GM19438 (cell line): ENCODE measurements at regions not wholly inside any gene's neighbourhood (a gene's known extent, or its start where the extent isn't known, plus 50 kb on each side); places are given as distances from the start of the nearest gene placed in this dataset.

Experiments used
- ATAC-seq: cut with Tn5 transposase; IDR thresholded peaks from one replicate; pipeline ENCODE4 v1.9.1; 2021; ENCODE audit warnings: low read depth; ENCODE audit not compliant: unreplicated experiment

DNA sequence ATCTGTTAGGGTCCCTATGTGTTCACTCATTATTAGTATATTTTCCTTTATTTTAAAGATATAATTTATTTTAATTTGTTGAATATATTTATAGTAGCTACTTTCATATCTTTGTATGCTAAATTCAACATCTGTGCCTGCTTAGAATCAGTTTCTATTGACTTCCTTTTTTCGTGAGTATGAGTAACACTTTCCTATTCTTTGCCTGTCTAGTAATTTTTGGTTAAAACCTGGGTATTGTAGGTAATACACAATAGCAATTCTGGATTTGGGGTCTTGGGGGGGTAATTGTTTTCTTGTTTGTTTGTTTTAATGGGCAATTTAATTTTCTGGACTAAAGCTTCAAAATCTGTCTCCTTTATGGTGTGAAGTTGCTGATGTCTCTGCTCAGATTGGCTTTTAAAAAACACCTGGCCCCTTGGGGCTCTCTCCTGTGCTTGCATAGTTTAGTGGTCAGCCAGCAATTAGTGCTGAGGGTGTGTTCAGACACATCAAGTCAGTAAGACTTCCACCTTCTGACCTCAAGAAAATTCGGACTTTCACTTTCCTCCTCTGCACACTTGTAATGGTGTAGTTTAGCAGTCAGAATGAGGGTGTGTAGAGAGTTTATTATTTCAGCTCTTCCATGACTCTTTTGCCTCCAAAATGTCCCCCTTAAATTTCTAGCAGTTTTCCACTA lies 124.4 kb upstream of the MAP1B start:
- ATAC-seq = no peak

DNA sequence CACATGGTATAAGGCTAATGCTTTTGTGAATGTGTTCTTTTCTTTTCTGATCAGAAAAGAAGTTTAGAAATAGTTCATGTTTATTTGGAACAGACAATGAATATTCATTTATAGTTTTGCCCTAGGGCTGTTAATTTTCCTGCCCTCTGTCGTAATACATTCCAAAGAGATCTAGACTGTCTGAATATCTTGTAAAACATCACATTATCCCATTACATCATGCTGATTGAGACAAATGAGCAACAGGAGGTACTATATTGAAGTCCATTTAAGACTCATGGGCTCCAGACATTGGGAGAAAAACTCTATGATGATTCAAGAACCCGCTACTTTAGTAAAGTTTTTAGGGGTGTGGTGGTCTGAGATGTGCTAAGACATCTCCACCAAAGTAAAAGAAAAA lies 121.2 kb upstream of the MAP1B start:
- ATAC-seq = no peak

DNA sequence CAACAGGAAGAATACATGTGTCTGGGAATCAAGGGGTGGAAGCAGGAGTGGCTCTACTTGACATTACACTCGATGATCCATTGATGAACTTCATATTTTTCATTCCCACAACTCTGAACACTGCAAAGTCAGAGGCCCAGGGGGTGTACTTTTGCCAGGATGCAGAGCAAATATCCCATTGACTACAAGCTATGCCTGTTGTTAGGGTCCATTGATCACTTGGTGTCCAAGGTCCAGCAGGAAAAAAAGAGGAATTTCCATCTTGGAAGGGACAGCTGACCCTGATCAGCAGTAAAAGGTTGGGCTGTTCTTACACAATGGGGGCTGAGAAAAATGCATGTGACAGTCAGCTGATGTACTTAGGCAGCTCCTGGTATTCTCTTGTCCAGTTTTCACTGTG lies 118.5 kb upstream of the MAP1B start:
- no peak for ATAC-seq

DNA sequence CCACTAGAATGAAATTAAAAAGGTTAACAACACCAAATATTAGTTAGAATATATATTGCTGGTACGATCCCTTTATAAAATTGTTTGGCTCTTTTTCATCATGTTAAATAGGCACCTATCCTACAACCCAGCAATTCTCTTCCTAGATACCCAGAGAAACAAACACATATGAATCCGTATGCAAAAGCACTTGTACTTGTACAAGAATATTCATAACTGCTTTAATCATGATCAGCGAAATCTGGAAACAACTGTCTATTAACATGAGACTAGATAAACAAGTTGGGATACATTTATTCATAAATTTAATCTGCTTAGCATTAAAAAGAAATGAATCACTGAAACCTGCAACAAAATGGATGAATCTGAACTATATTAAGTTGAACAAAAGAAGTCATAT lies 113.7 kb upstream of the MAP1B start:
- ATAC-seq = no peak

DNA sequence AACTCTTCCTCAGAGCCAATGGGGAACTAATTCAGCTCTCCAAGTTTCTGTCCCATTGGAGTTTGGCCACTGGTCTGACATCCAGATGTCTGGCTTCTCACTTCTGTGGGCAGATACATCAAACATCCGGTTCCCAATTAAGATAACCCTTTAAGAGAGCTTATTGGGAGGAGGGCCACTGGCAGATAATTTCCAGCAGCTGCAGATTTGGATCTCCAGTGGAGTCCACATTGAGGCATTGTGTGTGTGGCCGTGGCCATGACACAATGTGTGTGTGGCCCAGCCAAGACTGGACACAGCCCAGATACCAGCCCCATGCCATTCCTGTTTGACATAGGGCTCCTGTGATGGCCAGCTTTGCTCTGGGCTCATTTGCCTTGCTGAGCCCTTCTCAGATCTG lies 110.5 kb upstream of the MAP1B start:
- no peak for ATAC-seq

DNA sequence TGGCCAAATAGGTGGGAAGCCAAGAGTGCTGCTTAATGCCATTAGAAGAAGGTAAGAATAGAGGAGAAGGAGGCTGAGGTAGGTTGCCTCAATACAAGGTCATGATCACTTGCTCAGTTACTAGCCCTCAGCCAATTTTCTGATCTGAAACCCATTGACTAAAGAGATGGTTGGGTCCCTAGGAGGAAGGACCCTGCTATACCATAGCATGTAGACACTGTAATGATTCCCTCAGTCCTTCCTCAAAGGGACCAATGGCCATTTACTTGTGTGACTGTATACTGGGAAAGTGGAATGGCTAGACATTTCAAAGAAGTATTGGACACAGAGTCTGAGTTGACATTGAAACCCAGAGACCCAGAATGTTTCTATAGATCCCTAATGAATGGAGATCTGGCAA lies 108.5 kb upstream of the MAP1B start:
- no peak for ATAC-seq

DNA sequence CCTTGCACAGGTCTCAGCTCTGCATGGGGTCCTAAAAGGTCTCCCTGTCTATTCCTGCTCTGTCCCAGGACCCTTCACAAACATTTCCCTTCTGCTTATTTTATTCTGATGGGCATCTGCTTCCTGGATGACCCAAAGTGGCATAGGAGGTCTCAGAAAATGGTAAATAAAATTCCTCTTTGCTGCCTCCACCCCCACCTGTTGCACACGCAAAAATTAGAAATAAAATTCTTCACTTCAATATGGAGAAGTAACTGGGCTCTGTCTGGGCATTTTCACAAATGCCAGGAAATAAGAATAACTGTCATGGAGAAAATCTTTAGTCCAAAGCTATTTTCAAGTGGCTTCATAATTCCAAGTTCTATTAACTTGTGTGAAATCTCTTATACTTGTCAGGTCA lies 106.6 kb upstream of the MAP1B start:
- no peak for ATAC-seq

DNA sequence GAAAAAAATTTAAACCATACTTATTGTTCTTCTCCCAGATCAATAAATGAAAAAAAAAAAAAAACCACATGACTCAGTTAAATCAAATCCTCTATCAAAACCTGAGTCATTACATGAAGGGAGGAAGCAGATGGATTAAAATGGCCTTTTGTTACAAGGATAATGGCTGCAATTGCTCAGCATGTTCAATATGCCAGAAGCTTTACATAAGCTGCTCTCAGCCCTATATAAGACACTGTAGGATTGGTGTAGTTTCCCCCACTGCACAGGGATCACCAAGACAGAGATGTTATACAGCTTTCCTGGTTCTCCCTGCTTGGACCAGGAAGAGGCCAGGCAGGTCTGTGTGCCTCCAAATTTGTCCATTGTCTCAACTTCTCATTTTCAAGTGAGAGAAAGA lies 101.6 kb upstream of the MAP1B start:
- no peak for ATAC-seq

DNA sequence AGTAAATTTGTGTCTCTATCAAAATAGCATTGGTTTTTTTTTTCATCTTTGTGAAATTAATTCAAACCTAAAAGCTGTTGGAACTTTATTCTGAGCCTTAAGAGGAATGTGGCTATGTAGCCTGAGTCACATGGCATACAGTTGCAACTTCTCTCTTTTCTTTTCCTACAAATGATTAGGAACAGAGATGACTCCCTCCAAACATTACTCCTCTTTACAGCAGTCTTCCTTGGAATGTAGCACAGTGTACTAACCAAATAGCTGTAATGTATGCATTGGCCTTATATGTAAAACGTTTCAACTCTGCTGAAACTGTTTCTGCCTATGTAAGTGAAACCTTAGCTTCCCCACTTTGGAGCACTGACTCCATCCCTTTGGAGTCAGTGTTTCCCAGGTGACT lies 100.9 kb upstream of the MAP1B start:
- ATAC-seq = no peak

DNA sequence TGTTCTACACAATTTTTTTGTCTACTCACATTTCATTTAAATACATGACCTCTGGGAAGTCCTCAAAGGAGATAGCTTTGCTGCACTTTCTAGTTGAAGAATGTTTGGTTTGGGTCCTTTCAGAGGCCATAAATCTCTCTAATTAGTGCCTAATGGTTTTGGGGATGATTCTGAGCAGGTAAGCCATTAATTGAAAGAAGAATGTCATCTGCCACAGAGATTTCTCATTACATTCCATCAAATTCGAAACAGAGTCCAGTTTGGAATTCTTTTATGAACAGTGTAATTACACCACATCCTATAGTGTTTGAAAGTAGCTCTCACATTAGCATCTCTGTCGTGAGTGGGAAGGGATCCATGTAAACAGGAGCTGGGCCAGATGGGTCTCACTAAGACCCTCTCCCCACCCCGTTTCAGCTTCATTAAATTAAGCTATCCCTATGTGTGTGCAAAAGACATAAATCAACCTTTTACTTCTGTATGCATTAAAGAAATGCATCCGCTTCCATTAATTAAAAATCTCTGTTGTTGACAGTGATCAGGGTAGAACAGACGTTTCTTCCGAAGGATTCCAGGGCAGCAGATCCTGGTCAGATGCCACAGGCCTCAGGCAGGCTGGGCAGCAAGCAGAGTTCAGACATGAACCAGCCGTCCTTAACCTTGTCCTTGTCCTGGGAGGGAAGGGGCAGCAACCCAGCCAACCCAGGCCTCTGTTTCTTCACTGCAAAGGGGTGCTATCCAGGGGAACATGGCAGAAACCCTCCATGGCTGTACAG lies 99.8 kb upstream of the MAP1B start:
- ATAC-seq = no peak

DNA sequence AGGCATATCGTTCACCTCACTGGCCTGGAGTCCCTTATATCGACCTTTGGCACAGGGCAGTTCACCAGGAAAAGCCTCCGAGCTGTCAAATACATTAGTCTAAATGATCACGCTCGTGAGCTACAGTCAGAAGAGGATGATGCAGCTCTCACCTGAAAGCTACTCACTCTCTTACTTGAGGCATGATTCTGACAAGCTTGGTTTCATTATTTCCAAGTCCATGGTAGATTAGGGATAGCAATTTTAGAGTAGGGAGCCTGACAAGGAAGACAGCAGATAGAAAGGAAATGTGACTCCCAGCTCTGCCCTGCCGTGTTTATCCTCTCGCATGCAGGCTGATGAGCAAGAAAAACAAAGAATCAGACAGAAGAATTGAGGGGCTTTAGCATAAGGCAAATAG lies 98.0 kb upstream of the MAP1B start:
- ATAC-seq = no peak

DNA sequence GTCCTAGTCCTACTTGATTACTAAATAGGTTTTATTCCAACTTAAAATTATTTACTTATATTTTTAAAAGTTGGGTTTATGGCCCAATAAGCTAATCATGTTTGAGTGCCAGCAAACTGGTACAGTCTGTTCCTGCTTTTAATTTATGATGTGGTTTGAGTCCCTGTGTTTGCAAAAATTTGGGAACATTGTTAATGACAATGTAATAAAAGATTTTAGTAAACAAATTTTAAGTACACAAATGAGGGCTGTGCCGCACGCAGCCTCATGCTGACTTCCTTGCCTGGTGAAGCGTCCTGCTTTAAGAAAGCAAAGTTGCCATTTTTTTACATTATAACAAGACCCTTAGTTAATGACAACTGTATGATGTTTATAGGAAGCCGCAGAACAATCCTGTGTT lies 96.8 kb upstream of the MAP1B start:
- no peak for ATAC-seq

DNA sequence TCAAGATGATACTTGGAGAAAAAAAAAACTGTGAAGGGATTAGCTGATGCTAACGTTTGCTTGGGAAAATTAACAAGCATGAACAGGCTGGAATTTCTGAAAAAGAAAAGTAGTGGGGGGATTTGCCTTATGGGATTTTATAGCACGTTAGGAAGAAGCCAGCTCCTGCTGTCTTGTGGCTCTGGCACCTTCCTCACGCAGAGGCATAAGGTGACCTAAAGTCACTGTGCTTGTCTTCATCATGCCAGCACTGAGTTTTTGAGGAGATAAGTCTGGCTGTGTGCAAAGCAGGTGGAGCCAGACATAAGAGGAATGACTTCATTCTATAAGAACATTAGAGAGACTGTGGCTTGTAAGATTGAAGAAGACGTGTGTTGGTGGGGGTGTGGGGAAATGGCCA lies 94.4 kb upstream of the MAP1B start:
- no peak for ATAC-seq

DNA sequence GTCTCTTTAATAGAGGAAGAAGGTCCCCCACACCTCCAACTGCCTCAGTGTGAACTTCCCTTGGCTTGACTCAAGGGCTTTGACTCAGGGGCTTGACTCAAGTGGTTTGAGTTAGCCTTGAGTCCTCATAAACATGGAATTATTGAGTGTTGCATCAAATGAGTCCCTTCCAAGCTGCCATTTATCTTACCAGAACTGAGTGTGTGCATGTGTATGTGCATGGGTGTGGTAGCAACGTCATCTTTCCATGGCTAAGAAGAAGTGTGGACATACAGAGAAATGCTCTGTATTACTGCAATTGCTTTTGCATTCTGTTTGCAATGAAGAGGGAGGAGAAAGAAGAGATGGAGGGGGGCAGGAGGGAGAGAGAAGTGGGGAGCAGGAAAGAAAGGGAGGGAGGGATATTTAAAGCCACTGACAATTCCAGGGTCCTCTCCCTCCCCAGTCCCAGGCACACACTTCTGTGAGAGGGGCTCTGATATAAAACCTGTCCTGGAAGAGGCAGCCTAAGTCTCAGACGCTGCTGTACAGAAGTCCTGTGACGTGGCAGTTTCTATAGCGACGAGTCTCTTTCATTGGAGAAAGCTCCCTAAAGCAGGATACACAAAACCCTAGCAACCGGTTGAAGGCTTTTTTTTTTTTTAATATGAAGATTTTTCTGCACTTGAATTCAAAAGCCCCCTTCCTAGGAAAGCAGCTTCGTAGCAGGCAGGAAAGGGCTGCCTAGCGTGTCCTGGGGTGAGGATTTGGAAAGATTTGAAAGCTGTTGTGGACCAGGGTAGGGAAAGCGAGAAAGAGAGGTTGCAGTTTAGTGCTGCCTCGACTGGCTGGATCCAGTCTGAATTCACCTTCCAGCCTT lies 93.3 kb upstream of the MAP1B start:
- ATAC-seq = no peak

DNA sequence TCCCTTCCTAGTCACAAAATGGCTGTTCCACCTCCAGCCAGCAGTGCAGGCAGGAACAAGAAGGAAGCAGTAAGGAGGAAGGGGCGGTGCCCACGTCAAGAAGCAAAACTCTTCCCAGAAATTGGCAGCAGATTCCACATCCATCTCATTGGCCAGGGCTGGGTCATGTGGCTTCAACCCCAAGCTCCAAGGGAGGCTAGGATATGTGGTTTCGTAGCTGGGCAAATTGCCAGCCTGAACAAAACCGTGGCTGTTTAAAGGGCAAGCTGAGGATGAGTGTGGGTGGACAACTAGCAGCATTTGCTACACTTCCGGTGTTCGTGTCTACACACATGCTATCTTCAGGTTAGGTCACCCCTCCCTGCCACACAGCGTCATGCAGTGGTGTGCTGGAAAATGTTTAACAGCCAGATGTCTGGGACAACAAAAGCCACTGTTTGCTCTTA lies 92.1 kb upstream of the MAP1B start:
- no peak for ATAC-seq

DNA sequence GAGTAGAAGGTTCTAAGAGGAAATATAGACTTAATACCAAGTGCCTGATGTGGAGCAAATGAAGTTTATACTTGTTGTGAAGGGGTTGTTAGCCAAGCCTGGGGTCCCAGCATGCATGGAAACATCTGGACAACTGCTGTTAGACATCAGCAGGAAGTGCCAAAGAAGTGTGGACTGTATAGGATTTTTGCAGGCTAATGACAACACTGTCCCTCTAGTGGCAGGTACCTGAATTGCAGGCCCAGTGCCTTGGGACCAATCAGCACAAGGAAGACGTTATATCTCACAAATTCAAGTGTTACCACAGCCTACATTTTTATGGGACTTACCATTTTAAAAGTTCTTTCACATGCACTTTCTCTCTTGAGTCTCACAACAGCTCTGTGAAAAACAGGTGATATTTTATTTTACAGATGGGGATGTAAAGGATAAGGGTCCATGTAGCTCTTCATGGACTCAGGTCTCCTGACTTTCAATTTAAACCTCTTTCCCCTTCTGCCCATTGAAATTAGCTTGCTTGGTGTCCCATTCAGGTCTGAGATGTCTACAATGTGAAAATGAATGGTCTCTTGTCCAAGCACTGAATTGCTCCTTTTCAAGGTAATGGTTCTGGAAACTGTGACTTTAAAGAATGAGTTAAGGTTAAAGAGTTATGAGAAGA lies 89.0 kb upstream of the MAP1B start:
- ATAC-seq = peak; percentile 80

DNA sequence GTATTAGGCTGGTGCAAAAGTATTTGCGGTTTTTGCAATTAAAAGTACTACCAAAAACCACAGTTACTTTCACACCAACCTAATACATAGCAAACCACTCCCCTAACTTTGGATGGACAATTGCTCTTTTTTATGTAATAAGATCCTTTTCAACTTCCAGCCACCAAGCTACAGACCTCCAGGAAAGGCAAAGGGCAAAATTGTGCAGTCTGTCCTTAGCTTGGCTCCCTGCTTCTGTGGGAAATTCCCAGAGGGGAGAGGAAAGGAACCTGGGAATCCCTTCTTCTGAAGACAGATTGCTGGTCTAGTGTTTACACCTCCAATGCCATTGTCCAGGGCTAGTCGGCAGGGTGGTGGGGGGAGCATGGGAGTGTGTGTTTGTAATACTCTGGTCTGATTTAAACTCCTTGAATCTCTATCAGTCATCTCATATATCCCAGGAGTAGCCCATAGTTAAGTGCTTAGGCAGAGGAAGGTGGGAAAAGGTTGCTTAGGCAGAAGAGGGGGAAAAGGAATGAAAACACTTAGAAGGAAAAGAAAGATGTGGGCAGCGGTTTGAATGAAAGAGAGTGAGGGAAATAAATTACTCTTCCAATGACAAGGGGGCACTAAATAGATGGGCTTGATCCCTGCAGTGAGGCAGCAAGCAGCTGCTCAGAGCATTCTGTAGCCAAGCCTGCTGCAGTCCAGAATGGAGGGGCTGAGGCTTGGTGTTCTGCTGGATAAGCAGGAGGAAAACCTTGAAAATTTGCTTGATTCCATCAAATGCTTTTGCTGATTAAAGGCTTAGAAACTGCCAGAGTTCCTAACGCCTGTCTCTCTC lies 86.9 kb upstream of the MAP1B start:
- ATAC-seq = no peak

DNA sequence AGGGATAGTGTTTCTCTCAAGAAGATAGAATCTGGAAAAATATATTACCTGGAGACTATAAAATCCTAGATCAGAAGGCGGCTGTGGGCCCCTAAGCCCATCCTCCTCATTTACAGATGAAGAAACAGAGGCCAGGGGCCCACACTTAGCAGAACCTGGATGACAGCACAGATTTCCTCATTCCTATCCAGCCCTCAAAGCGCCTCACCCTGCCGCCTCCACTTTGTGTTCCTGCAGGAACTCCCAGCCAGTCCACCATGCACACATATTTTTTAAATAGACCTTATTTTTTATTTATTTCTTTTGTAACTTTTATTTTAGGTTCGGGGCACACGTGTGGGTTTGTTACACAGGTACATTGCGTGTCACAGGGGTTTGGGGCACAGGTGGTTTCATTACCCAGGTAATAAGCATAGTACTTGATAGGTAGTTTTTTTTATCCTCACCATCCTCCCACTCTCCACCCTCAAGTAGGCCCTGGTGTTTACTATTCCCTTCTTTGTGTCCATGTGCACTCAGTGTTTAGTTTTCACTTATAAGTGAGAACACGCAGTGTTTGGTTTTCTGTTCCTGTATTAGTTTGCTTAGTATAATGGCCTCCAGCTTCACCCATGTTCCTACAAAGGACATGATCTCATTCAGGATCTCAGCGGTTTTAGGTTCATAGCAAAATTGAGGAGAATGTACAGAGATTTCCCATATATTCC lies 85.5 kb upstream of the MAP1B start:
- no peak for ATAC-seq

DNA sequence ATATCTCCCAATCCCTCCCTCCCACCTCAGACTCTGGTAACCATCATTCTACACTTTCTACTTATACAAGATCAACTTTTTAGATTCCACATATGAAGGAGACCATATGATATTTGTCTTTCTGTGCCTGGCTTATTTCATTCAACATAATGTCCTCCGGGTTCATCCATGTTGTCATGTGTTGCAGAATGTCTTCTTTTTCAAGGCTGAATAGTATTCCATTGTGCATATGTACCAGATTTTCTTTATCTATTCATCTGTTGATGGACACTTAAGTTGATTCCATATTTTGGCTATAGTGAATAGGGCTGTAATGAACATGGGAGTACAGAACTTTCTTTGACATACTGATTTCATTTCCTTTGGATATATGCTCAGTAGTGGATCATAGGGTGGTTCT lies 78.9 kb upstream of the MAP1B start:
- no peak for ATAC-seq
